Kidney (tissue), 13 donors: ENCODE measurements at regions not wholly inside any gene's neighbourhood (a gene's known extent, or its start where the extent isn't known, plus 50 kb on each side); places are given as distances from the start of the nearest gene placed in this dataset.

Source experiments
- DNase-seq, 5 donors: peaks; one replicate each; pipeline ENCODE4 v3.0.0-alpha.2; 2013 to 2020
- FAIRE-seq: peaks from 2 replicates; lab custom pipeline; 2012; peaks lifted over from hg19 to GRCh38; lab: Jason Lieb, UNC
- H3K27ac ChIP-seq, 2 donors: one replicate each; pipeline ENCODE4 v1.7.0; 2013; ENCODE audit warnings: low read depth in 2 of 2, low read length in 2 of 2, inconsistent platforms in 1 of 2
- H3K27me3 ChIP-seq: one replicate; pipeline ENCODE4 v1.7.1; 2013; ENCODE audit warnings: low read length, inconsistent platforms; ENCODE audit not compliant: control insufficient read depth, insufficient read depth
- H3K36me3 ChIP-seq, 3 donors: one replicate each; pipeline versions ENCODE4 v1.7.0 to v1.7.1; 2013; ENCODE audit warnings: low read length in 3 of 3, control low read depth in 1 of 3, inconsistent platforms in 1 of 3; ENCODE audit not compliant: insufficient read depth in 3 of 3, control insufficient read depth in 2 of 3
- H3K4me1 ChIP-seq, 3 donors: one replicate each; pipeline versions ENCODE4 v1.7.0 to v1.7.1; 2013; ENCODE audit warnings: low read length in 3 of 3, inconsistent platforms in 1 of 3, low read depth in 1 of 3; ENCODE audit not compliant: control insufficient read depth in 2 of 3, insufficient read depth in 2 of 3
- H3K4me3 ChIP-seq, 3 donors: one replicate each; pipeline versions ENCODE4 v1.7.0 to v1.8.1; 2013; ENCODE audit warnings: low read length in 3 of 3, control low read depth in 1 of 3, inconsistent platforms in 1 of 3
- H3K9ac ChIP-seq, 3 donors: one replicate each; pipeline versions ENCODE4 v1.7.0 to v1.7.1; 2013; ENCODE audit warnings: low read length in 3 of 3, control low read depth in 1 of 3, inconsistent platforms in 1 of 3
- H3K9me3 ChIP-seq, 3 donors: one replicate each; pipeline versions ENCODE4 v1.7.0 to v1.7.1; 2013; ENCODE audit warnings: low read length in 3 of 3, control low read depth in 1 of 3, inconsistent platforms in 1 of 3; ENCODE audit not compliant: control insufficient read depth in 2 of 3, insufficient read depth in 1 of 3
- CTCF ChIP-seq: IDR thresholded peaks from 3 replicates; pipeline ENCODE4 v1.5.1; 2012; ENCODE audit warnings: mild to moderate bottlenecking, moderate library complexity, borderline replicate concordance; ENCODE audit not compliant: insufficient read depth; ENCODE audit errors: extremely low read depth
- intact Hi-C: fragments of 100-400 bp; cut with DNase I; formaldehyde crosslinking; loops from one replicate; pipeline ENCODE4 v1.11.1; 2022
- donor health status: control.
- donor health status: control.
- donor health status: control.
- donor health status: control.
- donor health status: control.
- donor health status: DM: yes; HTN: yes; CAD: no.
- donor health status: Normal renal cell carcinoma (clear cell type).

DNA sequence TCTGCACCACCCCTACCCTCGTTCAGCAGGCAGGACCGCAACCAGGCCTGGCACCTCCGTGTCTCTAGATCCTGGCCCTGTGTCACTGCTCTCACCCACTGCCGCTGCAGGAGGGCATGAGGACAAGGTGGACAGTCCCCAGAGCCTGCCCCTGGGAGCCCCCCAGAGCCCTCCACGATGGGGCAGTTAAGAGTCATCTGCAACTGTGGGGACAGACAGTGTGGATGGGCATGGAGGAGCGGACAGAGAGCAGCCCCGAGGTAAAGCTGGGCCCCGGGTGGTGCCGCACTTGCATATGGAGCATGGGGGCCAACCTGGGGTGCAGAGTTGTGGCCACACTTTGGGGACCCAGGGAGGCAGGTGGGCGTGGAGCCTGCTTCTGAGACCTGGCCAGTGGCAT, 905.1 kb upstream of the USP15 start:
- intact Hi-C loops: no loop called here
- no peak for FAIRE-seq
- no peak for DNase-seq

DNA sequence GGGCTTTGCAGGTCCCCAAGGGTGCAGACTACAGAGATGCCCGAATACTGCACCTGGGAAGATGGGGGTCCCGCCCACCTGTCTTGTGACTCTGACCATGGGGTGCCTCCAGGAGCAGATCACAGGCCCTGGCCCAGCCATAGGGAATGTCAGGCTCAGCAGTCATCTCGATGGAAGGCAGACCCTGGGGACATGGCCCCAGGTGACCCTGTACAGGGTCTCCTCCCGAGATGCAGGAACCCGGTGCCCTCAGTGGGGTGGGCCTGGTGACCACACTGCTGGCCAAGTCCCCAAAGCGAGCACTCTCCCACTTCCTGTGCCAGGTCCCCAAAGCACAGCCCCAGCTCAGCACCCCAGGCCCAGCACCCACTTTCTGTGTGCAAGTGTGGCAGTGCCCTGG, 903.7 kb upstream of the USP15 start:
- Histone ChIP-seq H3K27me3 (no peaks in the 10 kb centered on the region), H3K4me1 (no peaks in the 10 kb centered on the region), H3K9ac (no peak overlapping the region), H3K36me3 (no peaks in the 10 kb centered on the region), H3K27ac (no peak overlapping the region), H3K9me3 (no peaks in the 10 kb centered on the region), H3K4me3 (no peak overlapping the region)
- no peak for TF ChIP-seq CTCF
- FAIRE-seq: no peak
- no peak for DNase-seq
- intact Hi-C loops: no loop called here

More for the DNA sequence above, 905.1 kb upstream of the USP15 start:
- Histone ChIP-seq H3K9ac (no peak overlapping the region), H3K27me3 (no peaks in the 10 kb centered on the region), H3K36me3 (no peaks in the 10 kb centered on the region), H3K9me3 (no peaks in the 10 kb centered on the region), H3K4me3 (no peak overlapping the region), H3K4me1 (no peaks in the 10 kb centered on the region), H3K27ac (no peak overlapping the region)
- no peak for TF ChIP-seq CTCF

DNA sequence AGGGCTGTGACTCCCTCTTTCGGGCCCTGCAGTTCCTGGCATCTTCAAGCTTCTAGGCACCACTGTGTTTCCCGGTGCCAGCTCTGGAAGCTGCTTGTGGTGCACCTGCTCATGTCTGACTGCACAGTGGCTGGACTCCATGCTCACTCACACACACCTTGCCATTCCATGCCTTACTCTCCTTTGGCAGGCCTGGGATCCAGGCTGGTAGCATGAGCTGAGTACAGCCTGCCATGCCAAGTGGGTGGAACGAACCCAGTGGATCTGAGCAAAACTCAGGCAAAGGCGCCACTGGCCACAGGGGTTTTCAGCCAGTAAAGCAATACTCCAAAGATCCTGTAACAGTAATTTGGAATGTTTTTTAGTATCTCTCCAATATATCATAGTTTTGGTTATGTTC, 902.7 kb upstream of the USP15 start:
- no peaks in the 10 kb centered on the region for H3K27me3 ChIP-seq
- no peak for TF ChIP-seq CTCF
- intact Hi-C loops: no loop called here
- DNase-seq (no peak), FAIRE-seq (no peak)
- no peak overlapping the region for H3K4me3 ChIP-seq
- H3K9ac ChIP-seq: no peak overlapping the region
- H3K36me3 ChIP-seq: no peaks in the 10 kb centered on the region
- no peaks in the 10 kb centered on the region for H3K9me3 ChIP-seq
- no peaks in the 10 kb centered on the region for H3K4me1 ChIP-seq
- no peak overlapping the region for H3K27ac ChIP-seq

DNA sequence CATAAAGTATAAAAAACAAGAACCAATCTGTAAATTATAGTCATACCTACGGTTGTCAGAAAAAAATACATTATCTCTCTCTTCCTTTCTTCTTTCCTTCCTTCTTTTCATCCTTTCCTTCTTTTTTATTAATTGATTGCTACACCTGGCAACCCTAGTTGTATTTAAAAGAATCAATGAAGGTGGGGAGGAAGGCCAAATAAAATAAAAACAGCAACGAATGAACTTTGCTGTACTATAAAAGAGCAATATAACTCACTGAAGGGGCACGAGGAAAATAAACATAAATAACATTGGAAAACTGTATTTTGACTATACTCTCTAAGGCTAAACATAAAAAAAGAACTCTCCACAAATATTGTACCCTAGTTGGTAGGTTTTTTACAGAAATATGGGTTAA, 898.2 kb upstream of the USP15 start:
- intact Hi-C loops: no loop called here
- no peaks in the 10 kb centered on the region for H3K27me3 ChIP-seq
- no peak for FAIRE-seq

More for the DNA sequence above, 898.2 kb upstream of the USP15 start:
- TF ChIP-seq CTCF: no peak
- Histone ChIP-seq H3K36me3 (no peaks in the 10 kb centered on the region), H3K9ac (no peak overlapping the region), H3K9me3 (no peaks in the 10 kb centered on the region), H3K27ac (no peak overlapping the region), H3K4me1 (no peaks in the 10 kb centered on the region), H3K4me3 (no peak overlapping the region)
- no peak for DNase-seq
